ENCODE measurements at regions not wholly inside any gene's neighbourhood (a gene's known extent, or its start where the extent isn't known, plus 50 kb on each side); places are given as distances from the start of the nearest gene placed in this dataset.

DNA sequence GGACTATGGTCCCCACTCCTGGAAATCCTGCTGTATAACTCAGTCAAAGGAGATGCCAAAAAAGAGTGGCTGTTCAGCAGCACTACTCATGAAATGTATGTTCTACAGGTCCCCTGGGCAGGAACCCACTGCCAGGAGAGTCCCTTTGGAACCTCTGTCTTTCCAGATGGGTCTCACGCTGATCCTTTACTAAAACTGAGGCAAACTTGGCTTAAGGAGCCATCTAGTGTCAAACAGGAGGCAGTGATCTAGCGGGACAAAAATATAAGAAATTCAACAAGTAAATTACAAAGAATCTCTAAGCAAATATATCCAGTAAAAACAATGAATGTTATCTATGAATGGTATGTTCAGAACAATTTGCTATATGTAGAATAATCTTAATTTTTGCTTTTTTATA lies 80.5 kb upstream of the PRMT6 start:
- TF ChIP-seq CTCF (IDR thresholded peaks at IDR 0.05) (no peak), POLR2A (IDR thresholded peaks at IDR 0.05) (no peak)

Measured in testis (tissue), 2 donors.